ENCODE measurements at regions not wholly inside any gene's neighbourhood (a gene's known extent, or its start where the extent isn't known, plus 50 kb on each side); places are given as distances from the start of the nearest gene placed in this dataset.

DNA sequence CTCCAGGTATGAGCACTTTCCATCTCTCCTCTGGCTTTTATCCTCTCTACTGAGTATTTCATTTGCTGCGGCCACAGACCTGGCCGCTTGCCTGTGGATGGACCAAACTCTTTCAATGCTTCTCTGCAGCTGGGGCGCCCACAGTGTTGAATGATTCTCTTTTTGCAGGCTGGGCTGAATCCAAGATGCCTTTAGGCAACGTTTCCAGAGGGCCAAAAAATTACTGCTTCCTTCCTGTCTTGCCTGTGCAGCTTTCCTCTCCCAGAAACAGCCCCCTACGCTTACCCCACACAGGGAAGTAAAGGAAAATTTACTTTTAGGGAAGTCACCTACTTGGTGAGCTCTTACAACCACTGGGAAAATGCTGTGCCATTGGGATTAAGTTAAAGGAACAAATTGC is 55.6 kb upstream of the JDP2 start:
- DNase-seq: no peak

- no peak for DNase-seq
Observed at GRCh38 chr14:75373133-75373532, 54.7 kb upstream of the JDP2 start.

- no peak for DNase-seq
Observed at GRCh38 chr14:75373616-75374015, 54.2 kb upstream of the JDP2 start.

DNA sequence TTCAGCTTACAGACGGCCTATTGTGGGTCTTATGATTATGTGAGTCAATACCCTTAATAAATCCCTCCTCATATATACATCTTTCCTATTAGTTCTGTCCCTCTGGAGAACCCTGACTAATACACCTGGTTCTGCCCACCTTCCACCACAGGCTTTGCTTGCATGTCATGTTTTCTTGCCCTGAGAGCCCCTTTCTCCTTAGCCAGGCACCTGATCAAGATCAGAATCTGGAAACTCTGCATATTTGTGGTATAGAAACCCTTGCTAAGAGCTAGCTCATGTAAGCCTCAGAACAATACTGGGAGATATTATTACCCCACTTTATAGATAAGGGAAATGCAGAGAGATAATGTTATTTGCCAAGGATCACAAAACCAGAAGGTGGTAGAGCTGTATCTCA is 52.9 kb upstream of the JDP2 start:
- DNase-seq: no peak

DNA sequence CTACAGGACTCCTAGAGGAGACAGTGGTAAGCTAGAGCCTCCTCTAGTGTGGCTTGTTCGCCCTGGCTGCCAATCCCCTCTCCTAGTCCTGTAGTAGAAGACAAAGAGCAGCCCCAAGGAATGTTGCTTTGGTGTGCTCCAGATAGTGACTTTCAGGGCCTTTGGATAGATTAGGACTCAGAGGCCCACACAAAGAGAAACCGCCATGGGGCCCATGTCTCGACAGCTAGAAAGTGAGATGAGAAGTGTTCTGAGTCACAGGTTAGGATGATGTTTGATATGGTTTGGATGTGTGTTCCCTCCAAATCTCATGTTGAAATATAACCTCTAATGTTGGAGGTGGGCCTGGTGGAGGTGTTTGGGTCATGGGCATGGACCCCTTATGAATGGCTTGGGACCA is 51.8 kb upstream of the JDP2 start:
- no peak for DNase-seq
